Sigmoid colon (tissue), 4 donors: ENCODE measurements at regions not wholly inside any gene's neighbourhood (a gene's known extent, or its start where the extent isn't known, plus 50 kb on each side); places are given as distances from the start of the nearest gene placed in this dataset.

Experiments
- POLR2A ChIP-seq, 2 donors: fragments of 450-650 bp; IDR thresholded peaks; one replicate each; pipeline ENCODE4 v1.6.1; 2016; ENCODE audit warnings: antibody characterized with exemption in 2 of 2, mild to moderate bottlenecking in 2 of 2, moderate library complexity in 2 of 2
- POLR2AphosphoS5 ChIP-seq, 4 donors: sonication (generic); formaldehyde crosslinking; IDR thresholded peaks; one replicate each; pipeline ENCODE4 v1.6.1; 2017; ENCODE audit warnings: antibody characterized with exemption in 4 of 4

DNA sequence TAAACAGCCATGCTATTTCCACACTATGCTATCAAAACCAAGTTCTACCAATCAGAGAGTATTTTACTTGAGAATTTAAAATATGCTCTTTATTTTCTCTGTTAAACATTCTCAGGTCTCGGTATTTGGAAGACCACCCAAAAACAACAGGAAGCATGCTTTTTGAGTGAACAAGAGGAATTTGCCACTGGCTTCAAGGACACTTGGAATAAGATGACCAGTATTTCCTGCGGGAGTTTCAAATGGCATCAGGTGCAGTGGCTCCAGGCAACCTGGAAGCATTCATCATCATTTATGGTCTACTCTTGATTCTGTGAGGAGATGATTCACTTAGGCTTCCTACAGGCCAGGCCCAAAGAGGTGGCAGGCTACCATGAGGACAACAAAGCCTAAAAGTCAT lies 305.7 kb upstream of the ATP11B start:
- no peak for TF ChIP-seq POLR2AphosphoS5 (IDR thresholded peaks at IDR 0.05)
- TF ChIP-seq POLR2A (IDR thresholded peaks at IDR 0.05), result no peak
